ENCODE measurements at regions not wholly inside any gene's neighbourhood (a gene's known extent, or its start where the extent isn't known, plus 50 kb on each side); places are given as distances from the start of the nearest gene placed in this dataset.
"Not testable (repeated sequence)": the region's sequence is repeated elsewhere in the genome, so short reads cannot be mapped to it uniquely, and the experiment has no call there.

- not testable (repeated sequence) for DNase-seq (ENCODE audit: low read depth)
These were observed 75.6 kb downstream of the MRPL39 start for GRCh38 chr21:25531538-25532250.

- DNase-seq (ENCODE audit: low read depth), result no peak
These were observed 78.8 kb downstream of the MRPL39 start for GRCh38 chr21:25528515-25528914.

DNA sequence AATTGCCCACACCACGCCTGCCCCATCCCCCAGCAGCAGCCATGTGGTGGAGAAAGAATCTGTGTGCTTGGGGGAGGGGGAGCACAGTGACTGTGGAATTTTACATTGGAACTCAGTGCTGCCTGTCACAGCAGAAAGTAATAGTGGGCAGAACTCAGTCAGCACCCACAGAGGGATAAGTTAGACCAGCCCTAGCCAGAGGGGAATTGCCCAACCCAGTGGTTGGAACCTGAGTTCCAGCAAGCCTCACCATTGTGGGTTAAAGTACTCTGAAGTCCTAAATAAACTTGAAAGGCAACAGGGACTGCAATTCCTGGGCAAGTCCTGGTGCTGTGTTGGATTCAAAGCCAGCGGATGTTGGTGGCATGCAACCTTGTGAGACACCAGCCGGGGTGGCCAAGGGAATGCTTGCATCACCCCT is 88.8 kb downstream of the MRPL39 start:
- no peak for DNase-seq (ENCODE audit: low read depth)

DNA sequence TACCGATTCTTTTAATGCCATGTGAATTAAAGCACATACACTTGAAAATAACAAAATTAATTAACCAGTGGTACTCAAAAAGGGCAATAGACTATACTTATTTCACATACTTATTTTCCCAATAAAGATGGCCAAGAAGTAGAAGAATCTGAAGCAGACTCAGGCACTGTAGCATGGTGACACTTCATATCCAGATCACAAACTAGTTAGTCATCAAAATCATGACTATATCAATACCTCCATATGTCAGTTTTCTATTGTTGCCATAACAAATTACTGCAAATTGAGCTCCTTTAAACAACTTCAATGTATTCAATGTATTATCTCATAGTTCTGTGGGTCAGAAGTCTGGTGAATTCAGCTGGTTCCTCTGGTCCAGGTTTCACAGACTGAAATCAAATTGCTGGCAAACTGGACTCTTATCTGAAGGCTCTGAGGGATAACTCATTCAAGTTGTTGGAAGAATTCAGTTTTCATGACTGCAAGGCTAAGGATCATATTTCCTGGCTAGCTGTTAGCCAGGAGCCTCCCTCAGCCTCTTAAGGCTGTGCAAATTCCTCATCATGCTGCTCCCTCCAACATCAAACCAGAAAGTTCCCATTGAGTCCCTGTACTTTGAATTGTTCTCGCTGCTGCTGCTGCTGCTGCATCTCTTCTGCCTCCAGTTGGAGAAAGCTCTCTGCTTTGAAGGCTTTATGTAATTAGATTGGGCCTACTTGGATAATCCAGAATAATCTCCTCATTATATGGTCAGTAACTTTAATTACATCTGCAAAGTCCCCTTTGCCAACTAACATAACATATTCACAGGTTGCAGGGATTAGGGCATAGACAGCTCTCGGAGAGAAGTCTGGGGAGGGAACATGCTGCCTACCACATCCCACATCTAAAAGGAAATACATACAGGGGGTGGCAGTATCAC is 91.5 kb downstream of the MRPL39 start:
- no peak for DNase-seq (ENCODE audit: low read depth)

DNA sequence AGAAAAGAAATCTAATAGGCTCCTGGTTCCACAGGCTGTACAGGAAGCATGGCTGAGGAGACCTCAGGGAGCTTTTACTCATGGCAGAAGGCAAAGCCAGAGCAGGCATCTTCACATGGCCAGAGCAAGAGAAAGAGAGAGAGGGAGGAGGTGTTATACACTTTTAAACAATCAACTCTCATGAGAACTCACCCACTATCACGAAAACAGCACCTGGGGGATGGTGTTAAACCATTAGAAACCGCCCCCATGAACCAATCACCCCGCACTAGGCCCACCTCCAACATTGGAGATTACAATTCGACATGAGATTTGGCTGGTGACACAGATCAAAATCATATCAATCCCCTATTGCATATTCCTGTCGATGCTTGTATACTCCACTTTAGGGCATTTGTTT is 93.5 kb downstream of the MRPL39 start:
- DNase-seq (ENCODE audit: low read depth), result no peak

DNA sequence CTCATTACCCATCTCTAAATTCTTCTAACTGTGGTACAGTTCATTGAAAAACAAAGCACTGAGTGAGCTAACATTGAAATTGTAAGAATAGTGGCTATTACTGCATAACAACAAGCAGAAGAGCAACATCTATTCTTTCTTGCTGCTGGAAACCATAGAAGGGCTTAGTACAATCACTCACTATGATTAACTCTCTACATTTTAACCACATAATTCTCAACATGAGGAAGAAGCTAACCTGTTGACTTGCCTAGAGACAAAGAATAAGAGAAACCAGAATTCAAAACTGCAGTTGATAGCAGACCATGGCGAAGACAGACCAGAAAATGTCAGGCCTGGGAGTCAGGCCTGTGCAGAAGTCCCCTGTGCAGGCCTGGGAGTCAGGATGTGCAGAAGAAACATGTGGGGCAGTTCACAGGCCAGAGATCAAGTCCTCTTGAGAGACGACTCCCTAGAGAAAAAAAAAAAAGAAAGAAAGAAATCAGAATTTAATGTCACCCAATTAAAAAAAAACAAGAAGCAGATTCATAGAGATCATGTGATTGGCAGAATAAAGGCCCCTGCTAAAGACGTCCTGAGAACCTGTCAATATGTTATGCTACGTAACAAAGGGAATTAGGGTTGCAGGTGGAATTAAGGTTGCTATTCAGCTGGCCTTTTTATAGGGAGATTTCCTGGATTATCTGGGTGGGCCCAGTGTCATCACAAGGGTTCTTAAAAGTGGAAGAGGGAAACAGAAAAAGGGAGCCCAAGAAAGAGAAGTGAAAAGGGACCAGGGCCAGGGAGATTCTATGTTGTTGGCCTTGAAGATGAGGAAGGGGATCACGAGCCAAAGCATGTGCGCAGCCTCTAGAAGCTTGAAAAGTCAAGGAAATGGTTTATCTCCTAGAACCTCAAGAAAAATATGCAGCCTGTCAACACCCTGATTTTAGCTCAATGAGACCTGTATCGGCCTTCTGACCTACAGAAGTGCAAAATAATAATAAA is 94.9 kb downstream of the MRPL39 start:
- no peak for DNase-seq (ENCODE audit: low read depth)

- no peak for DNase-seq (ENCODE audit: low read depth)
These were observed 97.4 kb downstream of the MRPL39 start for GRCh38 chr21:25509862-25510261.

DNA sequence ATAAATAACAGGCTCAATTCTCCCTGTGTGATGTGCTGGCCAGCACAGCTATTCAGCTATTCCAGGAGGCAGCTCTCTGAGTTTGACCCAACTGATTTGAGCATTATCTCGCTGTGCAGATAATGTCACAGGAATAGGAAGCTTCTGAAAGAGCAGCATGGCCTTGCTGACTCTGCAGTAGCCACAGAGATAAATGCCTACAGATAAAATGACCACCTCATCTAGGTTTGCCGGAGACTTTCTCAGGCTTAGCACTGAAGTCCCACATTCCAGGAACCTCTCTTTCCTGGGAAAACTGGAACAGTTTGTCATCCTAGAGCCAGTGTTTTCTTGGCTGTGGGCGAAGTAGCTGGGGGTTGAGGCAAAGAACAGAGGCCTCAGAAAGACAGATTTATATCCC is 98.9 kb downstream of the MRPL39 start:
- no peak for DNase-seq (ENCODE audit: low read depth)

GRCh38 chr21:25507522-25507921 is 99.8 kb downstream of the MRPL39 start:
- no peak for DNase-seq (ENCODE audit: low read depth)

DNA sequence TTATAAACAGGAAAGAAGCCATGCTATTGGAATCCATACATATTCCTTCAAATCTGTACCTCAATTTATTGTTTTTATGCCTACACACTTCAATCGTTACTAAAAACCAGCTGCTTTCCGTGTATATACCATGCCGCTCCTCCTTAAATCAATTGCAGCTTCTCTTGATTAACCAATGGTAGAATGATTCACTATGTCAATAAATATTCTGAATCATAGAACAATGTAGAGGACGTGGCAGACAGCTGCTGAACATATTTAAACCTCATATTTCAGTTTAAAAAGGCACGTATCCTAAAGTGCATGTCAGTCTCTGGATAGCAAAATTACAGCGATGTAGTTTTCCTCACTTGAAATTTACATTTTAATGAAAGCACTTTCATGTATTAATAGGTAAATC is 100.4 kb downstream of the MRPL39 start:
- DNase-seq (ENCODE audit: low read depth), result no peak

GRCh38 chr21:25506261-25506660 is 101.0 kb downstream of the MRPL39 start:
- no peak for DNase-seq (ENCODE audit: low read depth)

DNA sequence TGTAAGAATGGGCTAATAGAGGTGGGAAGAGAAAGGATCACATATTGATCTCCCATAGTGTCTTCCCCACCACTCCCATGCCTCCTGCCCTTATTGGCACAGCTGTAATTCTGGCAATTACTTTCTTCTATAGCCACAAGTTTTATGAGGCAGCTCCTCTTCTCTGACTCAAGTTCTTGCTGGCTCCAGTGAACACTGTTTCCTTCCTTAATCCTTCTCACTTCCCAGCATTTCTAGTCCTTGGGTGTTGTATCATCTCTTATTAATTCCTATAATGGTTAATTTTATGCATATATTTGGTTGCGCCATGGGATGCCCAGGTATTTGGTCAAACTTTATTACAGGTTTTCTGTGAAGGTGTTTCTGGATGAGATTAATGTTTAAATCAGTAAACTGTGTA is 103.3 kb downstream of the MRPL39 start:
- no peak for DNase-seq (ENCODE audit: low read depth)

GRCh38 chr21:25501996-25502665 is 105.2 kb downstream of the MRPL39 start:
- DNase-seq (ENCODE audit: low read depth), result peak; percentile 55

GRCh38 chr21:25501462-25501861 is 105.8 kb downstream of the MRPL39 start:
- no peak for DNase-seq (ENCODE audit: low read depth)

DNA sequence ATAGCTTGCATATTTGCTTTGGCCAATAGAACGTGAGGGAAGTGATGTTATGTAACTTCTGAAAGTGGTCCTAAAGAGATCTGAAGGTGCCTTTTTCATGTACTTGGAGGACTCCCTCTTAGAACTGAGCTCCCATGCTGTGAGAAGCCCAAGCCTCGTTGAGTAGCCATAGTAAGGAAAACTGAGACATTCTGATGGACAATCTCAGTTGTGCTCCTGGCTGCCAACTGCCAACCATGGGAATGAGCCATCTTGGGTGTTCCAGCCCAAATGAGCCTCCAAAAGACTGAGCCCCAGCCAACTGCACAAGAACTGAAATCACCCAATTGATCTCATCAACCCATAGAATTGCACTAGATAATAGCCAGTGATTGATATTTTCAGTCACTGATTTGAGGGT is 106.7 kb downstream of the MRPL39 start:
- DNase-seq (ENCODE audit: low read depth), result no peak

DNA sequence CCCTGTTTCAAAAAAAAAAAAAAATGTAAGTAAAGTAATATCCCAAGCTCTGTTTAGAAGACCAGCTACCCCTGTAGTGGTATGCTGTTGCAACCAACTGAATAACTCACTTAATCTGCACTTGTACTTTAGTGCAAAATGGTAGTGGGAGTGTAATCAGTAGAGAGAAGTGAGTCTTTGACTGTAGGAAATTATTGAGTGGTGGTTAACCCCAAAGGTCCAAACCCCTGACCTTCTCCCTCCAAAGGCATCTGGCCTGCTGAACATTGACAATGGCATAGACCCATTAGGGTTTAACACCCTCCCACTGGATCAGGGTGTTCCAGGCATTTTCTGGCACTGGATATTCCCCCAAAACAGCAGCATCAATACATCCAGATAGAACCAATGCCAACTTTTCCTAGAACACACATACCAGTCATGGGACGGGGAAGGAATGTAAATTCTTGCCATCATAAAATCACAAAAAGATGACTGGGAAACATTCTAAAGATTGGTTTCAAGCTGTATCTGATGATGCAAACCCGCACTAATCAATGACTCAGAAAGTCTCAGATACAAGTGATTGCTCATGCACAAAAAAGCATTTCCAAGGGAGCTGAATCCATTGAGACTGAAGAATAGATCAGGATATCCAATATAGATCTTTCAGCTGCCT is 110.3 kb downstream of the MRPL39 start:
- DNase-seq (ENCODE audit: low read depth), result no peak

DNA sequence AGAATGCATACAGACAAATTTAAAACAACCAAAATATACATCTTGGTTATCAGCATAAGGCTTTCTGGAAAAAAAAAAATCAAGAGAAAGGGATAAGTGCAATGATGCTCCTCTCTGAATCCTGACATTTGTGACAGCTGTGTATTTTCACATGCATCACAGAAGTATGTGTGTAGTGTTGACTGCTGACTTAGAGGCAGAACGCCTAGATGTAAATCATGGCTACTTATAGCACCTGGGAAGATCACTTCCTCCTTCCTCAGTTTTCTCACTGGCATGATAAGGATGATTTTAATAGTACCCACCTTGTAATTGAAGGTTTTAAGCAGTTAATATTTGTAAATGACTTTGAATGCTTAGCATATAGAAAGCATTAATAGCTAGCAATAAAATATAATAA is 112.5 kb downstream of the MRPL39 start:
- no peak for DNase-seq (ENCODE audit: low read depth)

DNA sequence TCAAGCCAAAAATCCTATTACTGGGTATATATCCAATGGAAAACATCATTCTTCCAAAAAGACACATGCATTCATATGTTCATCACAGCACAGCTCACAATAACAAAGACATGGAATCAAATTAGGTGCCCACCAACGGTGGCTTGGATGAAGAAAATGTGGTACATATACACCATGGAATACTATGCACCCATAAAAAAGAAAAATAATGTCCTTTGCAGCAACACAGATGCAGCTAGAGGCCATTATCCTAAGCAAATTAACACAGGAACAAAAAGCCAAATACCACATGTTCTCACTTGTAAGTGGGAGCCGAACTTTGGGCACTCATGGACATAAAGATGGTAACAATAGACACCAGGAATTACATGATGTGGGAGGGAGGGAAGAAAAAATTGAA is 113.6 kb downstream of the MRPL39 start:
- DNase-seq (ENCODE audit: low read depth), result no peak

- DNase-seq (ENCODE audit: low read depth), result no peak
These were observed 116.0 kb downstream of the MRPL39 start for GRCh38 chr21:25491267-25491666.

- DNase-seq (ENCODE audit: low read depth), result no peak
These were observed 116.5 kb downstream of the MRPL39 start for GRCh38 chr21:25490742-25491141.

DNA sequence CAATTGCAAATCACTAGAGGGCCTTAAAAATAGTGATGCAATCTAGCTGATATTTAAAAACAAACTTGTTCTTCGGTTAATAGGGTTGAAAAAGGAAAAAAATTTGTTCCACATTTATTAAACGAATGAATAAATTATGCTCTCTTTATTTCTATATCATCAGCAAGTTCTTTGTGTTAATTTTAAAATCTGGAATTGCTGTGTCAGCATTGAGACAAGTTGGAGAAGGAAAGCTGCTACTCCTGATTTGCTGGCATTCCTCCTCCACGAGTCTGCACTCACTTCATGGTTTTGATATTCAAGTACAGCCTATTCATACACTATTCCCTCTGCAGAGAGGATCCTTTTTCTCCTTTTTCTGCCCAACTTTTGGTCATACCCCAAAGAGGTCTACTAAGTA is 117.6 kb downstream of the MRPL39 start:
- DNase-seq (ENCODE audit: low read depth), result no peak
